Endometrium (tissue), 2 donors: ENCODE measurements at regions not wholly inside any gene's neighbourhood (a gene's known extent, or its start where the extent isn't known, plus 50 kb on each side); places are given as distances from the start of the nearest gene placed in this dataset.
"Not testable (repeated sequence)": the region's sequence is repeated elsewhere in the genome, so short reads cannot be mapped to it uniquely, and the experiment has no call there.

ENCODE experiments used
- FAIRE-seq: peaks from 2 replicates; lab custom pipeline; 2012; peaks lifted over from hg19 to GRCh38; lab: Jason Lieb, UNC
- donor health status: control.
- donor health status: control.

- no peak for FAIRE-seq
Measured at GRCh38 chr3:55296030-55296429, 191.1 kb downstream of the WNT5A start.

DNA sequence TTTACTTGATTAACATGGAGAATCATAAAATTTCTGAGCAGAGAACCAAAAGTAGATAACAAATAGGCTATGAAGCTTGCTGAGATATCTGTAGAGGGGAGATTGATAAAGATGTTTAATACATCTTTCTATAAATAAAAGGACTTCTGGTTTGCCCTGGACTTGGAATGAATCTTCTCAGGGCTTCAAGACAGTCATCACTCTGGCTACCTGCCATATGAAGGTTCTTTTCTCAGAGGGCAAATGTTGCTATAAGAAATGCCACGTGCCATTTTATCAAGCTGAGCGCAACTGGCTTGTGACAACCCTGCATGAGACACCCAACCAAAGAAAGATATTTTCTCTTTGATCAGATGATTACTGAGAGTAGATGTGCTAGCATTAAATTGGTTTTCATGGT lies 192.5 kb downstream of the WNT5A start:
- FAIRE-seq: no peak

- FAIRE-seq: no peak
Measured at GRCh38 chr3:55292360-55292759, 194.7 kb downstream of the WNT5A start.

- FAIRE-seq: no peak
Measured at GRCh38 chr3:55288657-55289056, 198.4 kb downstream of the WNT5A start.

- FAIRE-seq: no peak
Measured at GRCh38 chr3:55286693-55287092, 200.4 kb downstream of the WNT5A start.

DNA sequence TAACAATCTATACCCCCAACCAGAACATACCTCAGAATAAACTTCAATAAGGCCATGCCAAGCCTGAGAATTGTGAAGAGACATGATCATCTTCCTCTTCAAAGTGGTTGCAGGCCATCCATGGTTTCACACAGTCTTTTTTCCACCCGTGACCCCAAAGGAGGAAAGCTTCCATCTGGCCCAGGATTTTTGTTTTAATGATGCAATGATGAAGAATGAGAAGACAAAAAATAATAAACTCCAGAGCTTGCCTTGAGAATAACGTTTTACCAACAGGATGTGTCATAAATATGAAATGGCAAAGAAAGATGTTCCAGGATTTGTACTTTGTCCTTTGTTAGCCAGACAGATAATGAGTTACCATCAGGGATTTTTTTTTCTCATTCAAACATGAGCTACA lies 201.9 kb downstream of the WNT5A start:
- FAIRE-seq: no peak

DNA sequence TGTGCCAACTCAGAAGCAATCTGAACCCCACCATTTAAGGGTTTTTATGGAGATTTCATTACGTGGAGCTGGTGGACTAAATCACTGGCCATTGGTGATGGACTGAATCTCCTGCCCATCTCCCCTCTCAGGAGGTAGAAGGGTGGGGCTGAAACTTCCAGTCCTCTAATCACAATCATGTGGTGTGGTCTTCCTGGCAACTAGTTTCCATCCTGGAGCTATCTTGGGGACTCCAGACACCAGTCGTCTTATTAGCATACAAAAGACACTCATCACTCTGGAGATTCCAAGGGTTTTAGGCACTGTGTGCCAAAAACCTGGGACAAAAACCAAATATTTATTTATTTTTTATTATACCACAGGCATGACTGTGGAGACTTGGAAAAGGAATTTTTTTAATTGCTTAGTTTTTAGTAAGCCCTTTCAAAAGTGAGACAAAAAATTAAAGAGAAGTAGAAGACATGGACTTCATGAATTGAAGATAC lies 203.6 kb downstream of the WNT5A start:
- no peak for FAIRE-seq

GRCh38 chr3:55282994-55283393 lies 204.1 kb downstream of the WNT5A start:
- no peak for FAIRE-seq

GRCh38 chr3:55272031-55272645 lies 215.0 kb downstream of the WNT5A start:
- FAIRE-seq: no peak

GRCh38 chr3:55271549-55271948 lies 215.6 kb downstream of the WNT5A start:
- no peak for FAIRE-seq

GRCh38 chr3:55270976-55271375 lies 216.1 kb downstream of the WNT5A start:
- FAIRE-seq: no peak

DNA sequence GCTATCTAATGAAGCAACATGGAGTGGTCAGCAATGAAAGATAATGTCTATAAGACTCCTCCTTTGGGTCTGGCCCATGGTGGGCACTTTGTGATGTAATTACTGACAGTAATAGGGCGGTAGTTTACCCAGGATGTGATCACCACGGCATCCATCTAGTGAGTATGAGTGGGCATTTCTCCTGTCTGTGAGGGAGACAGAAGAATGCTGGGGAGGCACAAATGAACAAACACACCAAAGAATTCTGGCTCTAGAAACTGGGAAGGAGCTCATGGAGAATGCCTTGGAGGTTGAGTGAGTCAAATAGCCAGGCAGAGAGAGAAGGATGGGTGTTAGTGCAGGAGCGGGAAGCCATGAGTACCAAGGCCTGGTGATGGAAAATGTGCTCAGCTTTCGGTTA lies 217.5 kb downstream of the WNT5A start:
- FAIRE-seq: no peak

- FAIRE-seq: no peak
Measured at GRCh38 chr3:55269096-55269495, 218.0 kb downstream of the WNT5A start.

GRCh38 chr3:55267206-55267930 lies 219.7 kb downstream of the WNT5A start:
- no peak for FAIRE-seq

- FAIRE-seq: no peak
Measured at GRCh38 chr3:55264919-55265318, 222.2 kb downstream of the WNT5A start.

GRCh38 chr3:55252921-55253320 lies 234.2 kb downstream of the WNT5A start:
- FAIRE-seq: no peak

DNA sequence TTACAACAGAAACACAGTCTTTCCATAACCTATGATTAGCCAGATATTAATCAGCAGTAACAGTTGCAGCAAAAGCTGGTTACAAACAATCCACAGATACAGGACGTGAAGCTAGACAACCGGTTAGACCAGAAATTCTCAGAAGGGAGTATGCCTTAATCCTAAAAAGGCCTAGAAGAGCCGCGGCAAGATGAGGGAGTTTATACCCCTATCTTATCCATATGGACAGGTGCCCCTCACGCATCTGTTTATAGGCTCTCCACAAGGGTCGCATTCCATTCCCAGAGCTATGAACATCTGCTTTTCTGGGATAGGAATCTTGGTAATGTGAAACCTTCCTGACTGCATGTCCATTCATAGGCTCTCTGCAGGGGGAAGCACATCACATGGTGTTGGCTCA lies 237.9 kb downstream of the WNT5A start:
- FAIRE-seq: not testable (repeated sequence)

GRCh38 chr3:55247666-55248065 lies 239.4 kb downstream of the WNT5A start:
- FAIRE-seq: no peak

DNA sequence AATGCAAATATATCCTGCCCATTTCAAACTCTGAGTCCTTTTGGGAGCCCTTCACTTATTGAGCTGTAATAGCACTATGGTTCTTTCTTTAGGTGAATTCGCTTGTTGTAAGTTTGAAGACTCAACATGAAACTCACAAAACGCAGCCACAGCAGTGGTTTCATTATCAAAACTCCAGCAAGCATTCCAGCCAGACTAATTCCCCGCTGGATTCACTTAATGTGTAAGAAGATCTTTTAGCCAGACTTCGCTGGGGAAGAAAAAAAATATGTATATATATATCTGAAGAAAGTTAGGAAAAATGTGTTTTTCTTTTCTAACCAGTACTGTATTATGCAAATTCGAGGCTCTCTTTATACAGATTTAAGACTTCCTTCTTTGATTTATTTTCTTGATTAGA lies 241.1 kb downstream of the WNT5A start:
- FAIRE-seq: no peak

GRCh38 chr3:55245351-55245750 lies 241.8 kb downstream of the WNT5A start:
- no peak for FAIRE-seq

- no peak for FAIRE-seq
Measured at GRCh38 chr3:55244247-55244646, 242.9 kb downstream of the WNT5A start.

GRCh38 chr3:55243678-55244077 lies 243.4 kb downstream of the WNT5A start:
- FAIRE-seq: no peak

GRCh38 chr3:55242921-55243320 lies 244.2 kb downstream of the WNT5A start:
- FAIRE-seq: no peak

DNA sequence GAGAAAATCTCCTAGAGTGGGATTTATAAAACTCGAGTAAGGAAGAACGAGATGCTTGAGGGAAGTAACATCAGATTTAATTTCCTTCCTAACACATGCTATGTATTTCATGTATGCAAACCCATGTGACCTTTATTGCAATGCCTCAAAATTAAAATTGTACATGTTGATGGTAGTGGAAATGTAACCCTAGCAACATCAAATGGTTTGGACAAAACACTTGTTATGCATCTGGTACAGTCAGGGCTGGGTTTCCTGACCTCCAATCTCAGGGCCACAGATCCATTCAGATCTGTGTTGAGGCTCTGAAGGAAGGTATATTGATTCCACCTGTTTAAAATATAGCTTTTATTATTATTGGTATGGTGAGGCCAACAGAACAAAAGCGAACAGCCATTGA lies 246.0 kb downstream of the WNT5A start:
- FAIRE-seq: no peak
